ENCODE measurements at regions not wholly inside any gene's neighbourhood (a gene's known extent, or its start where the extent isn't known, plus 50 kb on each side); places are given as distances from the start of the nearest gene placed in this dataset.

- no peak overlapping the region for H3K27ac ChIP-seq
- no peak for TF ChIP-seq CTCF (IDR thresholded peaks at IDR 0.05)
- no peaks in the 10 kb centered on the region for H3K27me3 ChIP-seq
- no peak overlapping the region for H3K4me3 ChIP-seq (ENCODE audit: low read depth in 1 of 2, low read length in 1 of 2)
- peaks cover 17 to 36% of the 10 kb centered on the region in 2 experiments for H3K4me1 ChIP-seq (ENCODE audit: control insufficient read depth in 1 of 2, insufficient read depth in 1 of 2, low read depth in 1 of 2, low read length in 1 of 2)
- H3K9me3 ChIP-seq = no peaks in the 10 kb centered on the region
- no peaks in the 10 kb centered on the region for H3K36me3 ChIP-seq
These were observed 85.8 kb upstream of the DMRT1 start for GRCh38 chr9:755454-756381.

GRCh38 chr9:757246-757881, 84.1 kb upstream of the DMRT1 start:
- Histone ChIP-seq H3K36me3 (no peaks in the 10 kb centered on the region), H3K27ac (no peak overlapping the region), H3K27me3 (no peaks in the 10 kb centered on the region), H3K4me3 (ENCODE audit: low read depth in 1 of 2, low read length in 1 of 2) (no peak overlapping the region), H3K9me3 (no peaks in the 10 kb centered on the region), H3K4me1 (ENCODE audit: control insufficient read depth in 1 of 2, insufficient read depth in 1 of 2, low read depth in 1 of 2, low read length in 1 of 2) (peaks cover 10 to 21% of the 10 kb centered on the region in 2 experiments)
- TF ChIP-seq CTCF (IDR thresholded peaks at IDR 0.05) = no peak

- no peak for TF ChIP-seq CTCF (IDR thresholded peaks at IDR 0.05)
- peaks cover 10 to 20% of the 10 kb centered on the region in 2 experiments for H3K4me1 ChIP-seq (ENCODE audit: control insufficient read depth in 1 of 2, insufficient read depth in 1 of 2, low read depth in 1 of 2, low read length in 1 of 2)
- no peaks in the 10 kb centered on the region for H3K9me3 ChIP-seq
- no peak overlapping the region for H3K27ac ChIP-seq
- no peaks in the 10 kb centered on the region for H3K27me3 ChIP-seq
- no peaks in the 10 kb centered on the region for H3K36me3 ChIP-seq
- no peak overlapping the region for H3K4me3 ChIP-seq (ENCODE audit: low read depth in 1 of 2, low read length in 1 of 2)
These were observed 83.4 kb upstream of the DMRT1 start for GRCh38 chr9:758146-758545.

- no peaks in the 10 kb centered on the region for H3K9me3 ChIP-seq
- TF ChIP-seq CTCF (IDR thresholded peaks at IDR 0.05) = no peak
- no peak overlapping the region for H3K4me3 ChIP-seq (ENCODE audit: low read depth in 1 of 2, low read length in 1 of 2)
- no peak overlapping the region for H3K27ac ChIP-seq
- no peaks in the 10 kb centered on the region for H3K36me3 ChIP-seq
- no peaks in the 10 kb centered on the region for H3K27me3 ChIP-seq
- H3K4me1 ChIP-seq (ENCODE audit: control insufficient read depth in 1 of 2, insufficient read depth in 1 of 2, low read depth in 1 of 2, low read length in 1 of 2) = peaks cover 14 to 28% of the 10 kb centered on the region in 2 experiments
These were observed 82.0 kb upstream of the DMRT1 start for GRCh38 chr9:759541-759940.

- Histone ChIP-seq H3K4me1 (ENCODE audit: control insufficient read depth in 1 of 2, insufficient read depth in 1 of 2, low read depth in 1 of 2, low read length in 1 of 2) (peaks cover 14 to 28% of the 10 kb centered on the region in 2 experiments), H3K27ac (no peak overlapping the region), H3K9me3 (no peaks in the 10 kb centered on the region), H3K4me3 (ENCODE audit: low read depth in 1 of 2, low read length in 1 of 2) (no peak overlapping the region), H3K36me3 (no peaks in the 10 kb centered on the region), H3K27me3 (no peaks in the 10 kb centered on the region)
- TF ChIP-seq CTCF (IDR thresholded peaks at IDR 0.05) = no peak
These were observed 81.3 kb upstream of the DMRT1 start for GRCh38 chr9:759983-760736.
